Fibroblast of lung (primary cell): ENCODE measurements at regions not wholly inside any gene's neighbourhood (a gene's known extent, or its start where the extent isn't known, plus 50 kb on each side); places are given as distances from the start of the nearest gene placed in this dataset.

ENCODE experiments used
- DNase-seq, 2 donors: peaks; one replicate each; pipeline versions ENCODE4 v3.0.0 to v3.0.0-alpha.2; 2010; ENCODE audit warnings: low read depth in 2 of 2
- H2AFZ ChIP-seq: 2 replicates; pipeline ENCODE4 v1.5.1; 2012; ENCODE audit warnings: low read length, control low read depth, inconsistent platforms
- H3K27ac ChIP-seq: 2 replicates; pipeline ENCODE4 v1.5.1; 2011; ENCODE audit warnings: low read length, control low read depth; ENCODE audit not compliant: insufficient read depth
- H3K27me3 ChIP-seq: 2 replicates; pipeline ENCODE4 v1.5.1; 2011; ENCODE audit warnings: mild to moderate bottlenecking, low read length; ENCODE audit not compliant: control insufficient read depth, insufficient read depth
- H3K36me3 ChIP-seq: 2 replicates; pipeline ENCODE4 v1.5.1; 2011; ENCODE audit warnings: low read length; ENCODE audit not compliant: control insufficient read depth, insufficient read depth
- H3K4me1 ChIP-seq: 2 replicates; pipeline ENCODE4 v1.5.1; 2011; ENCODE audit warnings: low read length; ENCODE audit not compliant: control insufficient read depth, insufficient read depth; ENCODE audit errors: extremely low read depth
- H3K4me2 ChIP-seq: 2 replicates; pipeline ENCODE4 v1.5.1; 2011; ENCODE audit warnings: low read length, control low read depth; ENCODE audit not compliant: insufficient read depth; ENCODE audit errors: extremely low read depth
- H3K4me3 ChIP-seq, 4 experiments: fragments of 200-600 bp in 1 of 4; sonication (generic) in 1 of 4; replicated peaks in 1 of 4; 2 replicates each; pipeline ENCODE4 v1.5.1; 2011 to 2016; ENCODE audit warnings: low read length in 4 of 4, low read depth in 3 of 4, mild to moderate bottlenecking in 3 of 4, control low read depth in 2 of 4, inconsistent platforms in 1 of 4, mixed read lengths in 1 of 4; ENCODE audit not compliant: insufficient read depth in 1 of 4; ENCODE audit errors: control extremely low read depth in 1 of 4
- H3K79me2 ChIP-seq: 2 replicates; pipeline ENCODE4 v1.5.1; 2012; ENCODE audit warnings: mild to moderate bottlenecking, low read length, inconsistent platforms; ENCODE audit not compliant: control insufficient read depth, insufficient read depth
- H3K9ac ChIP-seq: 2 replicates; pipeline ENCODE4 v1.5.1; 2011; ENCODE audit warnings: mild to moderate bottlenecking, low read length, control low read depth; ENCODE audit not compliant: insufficient read depth
- H3K9me3 ChIP-seq: 2 replicates; pipeline ENCODE4 v1.5.1; 2012; ENCODE audit warnings: low read depth, low read length; ENCODE audit not compliant: control insufficient read depth, insufficient read depth
- H4K20me1 ChIP-seq: 2 replicates; pipeline ENCODE4 v1.5.1; 2011; ENCODE audit warnings: low read length; ENCODE audit not compliant: control insufficient read depth, insufficient read depth; ENCODE audit errors: extremely low read depth
- CTCF ChIP-seq, 2 donors: IDR thresholded peaks in 1 of 2; conservative IDR thresholded peaks in 1 of 2; 1 replicate in 1 of 2; 2 replicates in 1 of 2; pipeline ENCODE4 v1.5.1; 2011 to 2012; ENCODE audit warnings: low read length in 2 of 2, control low read depth in 1 of 2, inconsistent platforms in 1 of 2, low read depth in 1 of 2, mild to moderate bottlenecking in 1 of 2
- EZH2 ChIP-seq: IDR thresholded peaks from 2 replicates; pipeline ENCODE4 v1.5.1; 2012; ENCODE audit warnings: low read length, control low read depth, mild to moderate bottlenecking; ENCODE audit errors: missing control alignments

- Histone ChIP-seq H3K4me3 (no peak overlapping the region), H2AFZ (no peak overlapping the region), H3K9ac (no peak overlapping the region), H3K27me3 (no peaks in the 10 kb centered on the region), H3K4me1 (no peaks in the 10 kb centered on the region), H3K4me2 (no peak overlapping the region), H3K36me3 (no peaks in the 10 kb centered on the region), H4K20me1 (no peaks in the 10 kb centered on the region), H3K27ac (no peak overlapping the region), H3K79me2 (no peaks in the 10 kb centered on the region), H3K9me3 (no peaks in the 10 kb centered on the region)
- TF ChIP-seq EZH2 (no peak), CTCF (conservative IDR thresholded peaks at IDR 0.05 in 1 of 2, IDR thresholded peaks at IDR 0.05 in 1 of 2; ENCODE audit: low read depth in 1 of 2, low read length in 2 of 2) (no peak)
- DNase-seq: no peak
Measured at GRCh38 chr4:24169956-24170355, 280.1 kb upstream of the PPARGC1A start.

- H3K27me3 ChIP-seq: no peaks in the 10 kb centered on the region
- H3K4me2 ChIP-seq: no peak overlapping the region
- H3K9me3 ChIP-seq: no peaks in the 10 kb centered on the region
Measured at GRCh38 chr4:24168658-24169057, 278.8 kb upstream of the PPARGC1A start.

GRCh38 chr4:24166501-24166900 is 276.7 kb upstream of the PPARGC1A start:
- Histone ChIP-seq H3K27ac (no peak overlapping the region), H3K4me3 (no peak overlapping the region), H4K20me1 (no peaks in the 10 kb centered on the region), H3K4me2 (no peak overlapping the region), H3K9me3 (no peaks in the 10 kb centered on the region), H3K36me3 (no peaks in the 10 kb centered on the region), H3K9ac (no peak overlapping the region), H3K79me2 (no peaks in the 10 kb centered on the region), H3K4me1 (no peaks in the 10 kb centered on the region), H3K27me3 (no peaks in the 10 kb centered on the region), H2AFZ (no peak overlapping the region)
- TF ChIP-seq EZH2: no peak
- TF ChIP-seq CTCF (conservative IDR thresholded peaks at IDR 0.05 in 1 of 2, IDR thresholded peaks at IDR 0.05 in 1 of 2; ENCODE audit: low read depth in 1 of 2, low read length in 2 of 2): no peak
- DNase-seq: no peak

More at GRCh38 chr4:24168658-24169057, 278.8 kb upstream of the PPARGC1A start:
- no peak for DNase-seq
- Histone ChIP-seq H3K79me2 (no peaks in the 10 kb centered on the region), H4K20me1 (no peaks in the 10 kb centered on the region), H2AFZ (no peak overlapping the region), H3K27ac (no peak overlapping the region), H3K9ac (no peak overlapping the region), H3K4me1 (no peaks in the 10 kb centered on the region), H3K4me3 (no peak overlapping the region), H3K36me3 (no peaks in the 10 kb centered on the region)
- TF ChIP-seq CTCF (conservative IDR thresholded peaks at IDR 0.05 in 1 of 2, IDR thresholded peaks at IDR 0.05 in 1 of 2; ENCODE audit: low read depth in 1 of 2, low read length in 2 of 2) (no peak), EZH2 (no peak)
